WERI-Rb-1 (cell line): ENCODE measurements at regions not wholly inside any gene's neighbourhood (a gene's known extent, or its start where the extent isn't known, plus 50 kb on each side); places are given as distances from the start of the nearest gene placed in this dataset.

ENCODE experiments used
- DNase-seq: peaks from one replicate; pipeline ENCODE4 v3.0.0-alpha.2; 2020
- H3K27ac ChIP-seq: fragments of 250-450 bp; sonication (Bioruptor Pico); 2 replicates; pipeline ENCODE4 v1.5.1; 2020; ENCODE audit warnings: mild to moderate bottlenecking, moderate library complexity
- H3K27me3 ChIP-seq: fragments of 250-450 bp; sonication (Bioruptor Pico); 2 replicates; pipeline ENCODE4 v1.5.1; 2021; ENCODE audit warnings: mild to moderate bottlenecking, low read depth, moderate library complexity; ENCODE audit not compliant: insufficient read depth, severe bottlenecking
- H3K36me3 ChIP-seq: fragments of 250-450 bp; sonication (Bioruptor Pico); 2 replicates; pipeline ENCODE4 v1.5.1; 2020; ENCODE audit warnings: mild to moderate bottlenecking, moderate library complexity
- H3K4me3 ChIP-seq: 2 replicates; pipeline ENCODE4 v1.5.1; 2011; ENCODE audit warnings: low read depth, mild to moderate bottlenecking, control low read depth, low read length
- H3K9me3 ChIP-seq: fragments of 250-450 bp; sonication (Bioruptor Pico); 2 replicates; pipeline ENCODE4 v1.5.1; 2021; ENCODE audit warnings: mild to moderate bottlenecking, moderate library complexity; ENCODE audit not compliant: severe bottlenecking
- CTCF ChIP-seq: IDR thresholded peaks from 2 replicates; pipeline ENCODE4 v1.5.1; 2011; ENCODE audit warnings: low read depth, mild to moderate bottlenecking, control low read depth, inconsistent platforms, low read length

GRCh38 chrX:39846460-39846859 lies 251.3 kb downstream of the BCOR start:
- H3K36me3 ChIP-seq = no peaks in the 10 kb centered on the region
- TF ChIP-seq CTCF = no peak
- H3K27me3 ChIP-seq = no peaks in the 10 kb centered on the region
- H3K27ac ChIP-seq = no peak overlapping the region
- DNase-seq = no peak
- no peaks in the 10 kb centered on the region for H3K9me3 ChIP-seq
- H3K4me3 ChIP-seq = no peak overlapping the region

GRCh38 chrX:39848243-39848642 lies 249.5 kb downstream of the BCOR start:
- Histone ChIP-seq H3K27me3 (no peaks in the 10 kb centered on the region), H3K36me3 (no peaks in the 10 kb centered on the region), H3K9me3 (no peaks in the 10 kb centered on the region), H3K4me3 (no peak overlapping the region), H3K27ac (peak overlapping the region; percentile 90)
- no peak for TF ChIP-seq CTCF
- DNase-seq = no peak

- DNase-seq = no peak
- Histone ChIP-seq H3K27me3 (no peaks in the 10 kb centered on the region), H3K36me3 (no peaks in the 10 kb centered on the region), H3K9me3 (no peaks in the 10 kb centered on the region), H3K4me3 (no peak overlapping the region), H3K27ac (peak overlapping the region; percentile 90)
- TF ChIP-seq CTCF = no peak
Measured at GRCh38 chrX:39848900-39849299, 248.9 kb downstream of the BCOR start.

GRCh38 chrX:39850209-39850608 lies 247.5 kb downstream of the BCOR start:
- no peak for DNase-seq
- Histone ChIP-seq H3K27me3 (no peaks in the 10 kb centered on the region), H3K9me3 (no peaks in the 10 kb centered on the region), H3K4me3 (no peak overlapping the region), H3K27ac (peak overlapping the region; percentile 90), H3K36me3 (no peaks in the 10 kb centered on the region)
- TF ChIP-seq CTCF = no peak

GRCh38 chrX:39850630-39851152 lies 247.1 kb downstream of the BCOR start:
- no peaks in the 10 kb centered on the region for H3K9me3 ChIP-seq
- no peaks in the 10 kb centered on the region for H3K36me3 ChIP-seq
- H3K27me3 ChIP-seq = no peaks in the 10 kb centered on the region
- no peak overlapping the region for H3K4me3 ChIP-seq
- peak; percentile 95 for DNase-seq
- peak overlapping the region; percentile 90 for H3K27ac ChIP-seq
- no peak for TF ChIP-seq CTCF

GRCh38 chrX:39851745-39852455 lies 245.9 kb downstream of the BCOR start:
- DNase-seq = no peak

More at GRCh38 chrX:39851745-39852455, 245.9 kb downstream of the BCOR start:
- no peaks in the 10 kb centered on the region for H3K27me3 ChIP-seq
- H3K27ac ChIP-seq = peak overlapping the region; percentile 90
- TF ChIP-seq CTCF = no peak
- no peaks in the 10 kb centered on the region for H3K9me3 ChIP-seq
- H3K4me3 ChIP-seq = no peak overlapping the region
- no peaks in the 10 kb centered on the region for H3K36me3 ChIP-seq
